ENCODE measurements at regions not wholly inside any gene's neighbourhood (a gene's known extent, or its start where the extent isn't known, plus 50 kb on each side); places are given as distances from the start of the nearest gene placed in this dataset.

- no peak for TF ChIP-seq CTCF (IDR thresholded peaks at IDR 0.05; ENCODE audit: low read depth, low read length, missing control alignments)
- DNase-seq (ENCODE audit: low read depth): no peak
- H3K4me3 ChIP-seq (ENCODE audit: low read depth, low read length): no peak overlapping the region
Observed at GRCh38 chr2:207385076-207385475, 144.7 kb upstream of the CREB1 start.

- no peak for DNase-seq (ENCODE audit: low read depth)
- no peak overlapping the region for H3K4me3 ChIP-seq (ENCODE audit: low read depth, low read length)
- no peak for TF ChIP-seq CTCF (IDR thresholded peaks at IDR 0.05; ENCODE audit: low read depth, low read length, missing control alignments)
Observed at GRCh38 chr2:207385903-207386302, 143.9 kb upstream of the CREB1 start.

GRCh38 chr2:207387001-207387571 lies 142.7 kb upstream of the CREB1 start:
- TF ChIP-seq CTCF (IDR thresholded peaks at IDR 0.05; ENCODE audit: low read depth, low read length, missing control alignments): no peak
- no peak for DNase-seq (ENCODE audit: low read depth)

GRCh38 chr2:207390302-207391095 lies 139.3 kb upstream of the CREB1 start:
- TF ChIP-seq CTCF (IDR thresholded peaks at IDR 0.05; ENCODE audit: low read depth, low read length, missing control alignments): no peak
- DNase-seq (ENCODE audit: low read depth): no peak
- H3K4me3 ChIP-seq (ENCODE audit: low read depth, low read length): no peak overlapping the region

More at GRCh38 chr2:207387001-207387571, 142.7 kb upstream of the CREB1 start:
- no peak overlapping the region for H3K4me3 ChIP-seq (ENCODE audit: low read depth, low read length)

- DNase-seq (ENCODE audit: low read depth): no peak
- TF ChIP-seq CTCF (IDR thresholded peaks at IDR 0.05; ENCODE audit: low read depth, low read length, missing control alignments): no peak
- H3K4me3 ChIP-seq (ENCODE audit: low read depth, low read length): no peak overlapping the region
Observed at GRCh38 chr2:207394203-207394781, 135.5 kb upstream of the CREB1 start.

- no peak for DNase-seq (ENCODE audit: low read depth)
- H3K4me3 ChIP-seq (ENCODE audit: low read depth, low read length): no peak overlapping the region
- no peak for TF ChIP-seq CTCF (IDR thresholded peaks at IDR 0.05; ENCODE audit: low read depth, low read length, missing control alignments)
Observed at GRCh38 chr2:207394812-207395534, 134.8 kb upstream of the CREB1 start.

All from GM12864 (cell line).